GM23248 (cell line): ENCODE measurements at regions not wholly inside any gene's neighbourhood (a gene's known extent, or its start where the extent isn't known, plus 50 kb on each side); places are given as distances from the start of the nearest gene placed in this dataset.

Experiments used
- EZH2 ChIP-seq: fragments of 200-600 bp; sonication (generic); IDR thresholded peaks from 2 replicates; pipeline ENCODE4 v1.6.1; 2018; ENCODE audit warnings: antibody characterized with exemption, mild to moderate bottlenecking; ENCODE audit not compliant: insufficient read depth, poor library complexity, severe bottlenecking
- EZH2phosphoT487 ChIP-seq: fragments of 200-600 bp; sonication (generic); IDR thresholded peaks from 2 replicates; pipeline ENCODE4 v1.6.1; 2018; ENCODE audit warnings: antibody characterized with exemption, moderate library complexity, mild to moderate bottlenecking, low read depth; ENCODE audit not compliant: insufficient read depth

- no peak for TF ChIP-seq EZH2
- no peak for TF ChIP-seq EZH2phosphoT487
Measured at GRCh38 chr17:52740006-52740405, 581.5 kb upstream of the CA10 start.
